ENCODE measurements at regions not wholly inside any gene's neighbourhood (a gene's known extent, or its start where the extent isn't known, plus 50 kb on each side); places are given as distances from the start of the nearest gene placed in this dataset.

GRCh38 chr14:101039031-101039754, 135.7 kb upstream of the RTL1 start:
- ATAC-seq (no peak), DNase-seq (peak in 1 of 4 donors; percentile 36)
- Histone ChIP-seq H3K4me1 (no peaks in the 10 kb centered on the region), H3K9me3 (no peaks in the 10 kb centered on the region), H3K36me3 (no peaks in the 10 kb centered on the region), H3K4me3 (no peak overlapping the region), H3K27ac (no peak overlapping the region), H3K27me3 (no peaks in the 10 kb centered on the region)
- no peak for TF ChIP-seq CTCF (IDR thresholded peaks at IDR 0.05)
- intact Hi-C loops (cut with DNase I) = no loop called here

- no peak overlapping the region for H3K4me3 ChIP-seq
- no peak for TF ChIP-seq CTCF (IDR thresholded peaks at IDR 0.05)
- DNase-seq (peak in 1 of 4 donors; percentile 45), ATAC-seq (no peak)
- no peaks in the 10 kb centered on the region for H3K36me3 ChIP-seq
- H3K27ac ChIP-seq = no peak overlapping the region
- no peaks in the 10 kb centered on the region for H3K4me1 ChIP-seq
- H3K27me3 ChIP-seq = no peaks in the 10 kb centered on the region
- intact Hi-C loops (cut with DNase I) = no loop called here
- H3K9me3 ChIP-seq = no peaks in the 10 kb centered on the region
Measured at GRCh38 chr14:101039755-101040138, 136.2 kb upstream of the RTL1 start.

GRCh38 chr14:101040538-101041442, 137.3 kb upstream of the RTL1 start:
- Histone ChIP-seq H3K27ac (no peak overlapping the region), H3K4me1 (no peaks in the 10 kb centered on the region), H3K27me3 (no peaks in the 10 kb centered on the region), H3K4me3 (no peak overlapping the region), H3K36me3 (no peaks in the 10 kb centered on the region), H3K9me3 (no peaks in the 10 kb centered on the region)
- DNase-seq = peak in 1 of 4 donors; percentile 19
- intact Hi-C loops (cut with DNase I) = no loop called here
- TF ChIP-seq CTCF (IDR thresholded peaks at IDR 0.05) = no peak
- no peak for ATAC-seq

GRCh38 chr14:101043891-101044290, 140.4 kb upstream of the RTL1 start:
- no peak for TF ChIP-seq CTCF (IDR thresholded peaks at IDR 0.05)
- ATAC-seq = no peak

GRCh38 chr14:101044741-101045140, 141.2 kb upstream of the RTL1 start:
- no peak overlapping the region for H3K27ac ChIP-seq
- ATAC-seq (no peak), DNase-seq (peak in 1 of 4 donors; percentile 57)
- no peaks in the 10 kb centered on the region for H3K9me3 ChIP-seq
- no peaks in the 10 kb centered on the region for H3K36me3 ChIP-seq
- intact Hi-C loops (cut with DNase I) = no loop called here
- H3K27me3 ChIP-seq = peaks cover 0 to 3% of the 10 kb centered on the region in 2 donors
- no peaks in the 10 kb centered on the region for H3K4me1 ChIP-seq
- H3K4me3 ChIP-seq = no peak overlapping the region
- no peak for TF ChIP-seq CTCF (IDR thresholded peaks at IDR 0.05)

More at GRCh38 chr14:101043891-101044290, 140.4 kb upstream of the RTL1 start:
- peak in 1 of 4 donors; percentile 55 for DNase-seq
- intact Hi-C loops (cut with DNase I) = no loop called here
- Histone ChIP-seq H3K4me1 (no peaks in the 10 kb centered on the region), H3K27me3 (no peaks in the 10 kb centered on the region), H3K9me3 (no peaks in the 10 kb centered on the region), H3K27ac (no peak overlapping the region), H3K4me3 (no peak overlapping the region), H3K36me3 (no peaks in the 10 kb centered on the region)

All from left lung (tissue), 4 donors.